Ecto neural progenitor cell (in vitro differentiated cells): ENCODE measurements at regions not wholly inside any gene's neighbourhood (a gene's known extent, or its start where the extent isn't known, plus 50 kb on each side); places are given as distances from the start of the nearest gene placed in this dataset.

Experiments used
- DNase-seq: peaks from one replicate; pipeline ENCODE4 v3.0.0-alpha.2; 2018; ENCODE audit warnings: low spot score

DNA sequence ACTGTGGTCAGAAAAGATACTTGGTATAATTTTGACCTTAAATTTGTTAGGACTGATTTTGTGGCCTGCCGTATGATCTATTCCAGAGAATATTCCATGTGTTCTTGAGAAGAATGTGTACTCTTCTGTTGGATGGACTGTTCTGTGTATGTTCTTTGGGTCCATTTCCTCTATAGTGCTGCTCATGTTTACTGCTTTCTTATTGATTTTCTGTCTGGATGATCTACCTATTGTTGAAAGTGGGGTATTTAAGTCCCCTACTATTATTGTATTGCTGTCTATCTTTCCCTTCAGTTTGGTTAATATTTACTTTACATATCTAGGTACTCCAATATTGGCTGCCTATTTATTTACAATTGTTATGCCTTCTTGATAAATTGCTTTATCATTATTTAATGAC lies 298.4 kb downstream of the BCKDHB start:
- DNase-seq = no peak

DNA sequence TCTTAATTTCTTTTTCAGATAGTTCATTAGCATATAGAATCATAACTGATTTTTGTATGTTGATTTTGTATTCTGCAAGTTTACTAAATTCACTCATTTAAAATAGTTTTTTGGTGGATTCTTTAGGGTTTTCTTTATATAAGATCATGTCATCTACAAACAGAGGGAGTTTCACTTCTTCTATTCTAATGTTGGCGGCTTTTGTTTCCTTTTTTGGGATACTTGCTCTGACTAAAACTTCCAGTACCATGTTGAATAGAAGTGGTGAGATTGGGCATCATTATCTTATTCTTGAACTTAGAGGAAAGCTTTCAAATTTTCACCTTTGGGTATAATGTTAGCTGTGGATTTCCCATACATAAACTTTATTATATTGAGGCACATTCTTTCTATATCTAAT lies 296.9 kb downstream of the BCKDHB start:
- DNase-seq = no peak

- DNase-seq = no peak
Measured at GRCh38 chr6:80402266-80402665, 295.8 kb downstream of the BCKDHB start.
